CD4-positive, alpha-beta T cell treated with Interferon gamma for 1 hour (primary cell): ENCODE measurements at regions not wholly inside any gene's neighbourhood (a gene's known extent, or its start where the extent isn't known, plus 50 kb on each side); places are given as distances from the start of the nearest gene placed in this dataset.
"Not testable (repeated sequence)": the region's sequence is repeated elsewhere in the genome, so short reads cannot be mapped to it uniquely, and the experiment has no call there.

Experiments
- DNase-seq: peaks from one replicate; pipeline ENCODE4 v3.0.0-alpha.2; 2020

DNA sequence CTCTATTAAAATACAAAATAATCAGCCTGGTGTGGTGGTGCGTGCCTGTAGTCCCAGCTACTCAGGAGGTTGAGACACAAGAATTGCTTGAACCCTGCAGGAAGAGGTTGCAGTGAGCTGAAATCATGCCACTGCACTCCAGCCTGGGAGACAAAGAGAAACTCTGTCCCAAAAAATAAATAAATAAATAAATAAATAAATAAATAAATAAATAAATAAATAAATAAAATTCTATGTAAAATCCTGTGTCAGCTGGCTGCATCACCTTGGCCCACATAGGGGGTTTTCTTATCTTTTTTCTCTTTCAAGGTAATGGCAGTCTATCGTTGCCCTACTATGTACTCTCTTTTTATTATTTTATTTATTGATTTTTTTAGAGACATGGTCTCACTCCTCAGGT is 206.7 kb downstream of the ALG10 start:
- DNase-seq, result not testable (repeated sequence)

GRCh38 chr12:34233618-34234017 is 211.3 kb downstream of the ALG10 start:
- DNase-seq, result no peak

DNA sequence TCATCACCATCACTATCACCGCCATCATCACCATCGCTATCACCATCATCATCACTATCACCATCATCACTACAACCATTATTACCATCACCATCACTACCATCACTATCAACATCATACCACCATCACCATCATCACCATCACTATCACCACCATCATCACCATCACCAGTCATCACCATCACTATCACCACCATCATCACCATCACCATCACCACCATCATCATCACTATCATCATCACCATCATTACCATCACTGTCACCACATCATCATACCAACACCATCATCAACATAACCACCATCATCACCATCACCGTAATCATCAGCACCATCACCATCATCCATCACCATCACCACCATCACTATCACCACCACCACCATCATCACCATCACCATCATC is 213.8 kb downstream of the ALG10 start:
- no peak for DNase-seq

DNA sequence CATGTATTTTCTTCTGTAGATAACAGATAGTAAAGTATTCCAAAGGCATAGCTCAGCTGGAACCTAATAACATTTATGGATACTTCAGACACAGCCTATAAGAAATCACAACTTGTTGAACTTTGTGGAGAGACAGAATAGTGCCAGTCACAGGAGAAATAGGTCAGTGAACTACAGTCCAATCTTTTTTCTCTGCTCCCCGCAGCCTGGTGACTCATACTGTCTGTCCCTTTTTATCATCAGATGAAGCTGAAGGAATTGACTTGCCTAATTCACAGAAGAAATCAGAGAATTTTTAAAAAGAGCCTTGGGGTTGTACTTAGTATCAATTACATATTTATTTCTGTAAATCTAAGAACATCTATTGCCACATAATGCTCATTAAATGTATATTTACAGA is 222.3 kb downstream of the ALG10 start:
- no peak for DNase-seq

DNA sequence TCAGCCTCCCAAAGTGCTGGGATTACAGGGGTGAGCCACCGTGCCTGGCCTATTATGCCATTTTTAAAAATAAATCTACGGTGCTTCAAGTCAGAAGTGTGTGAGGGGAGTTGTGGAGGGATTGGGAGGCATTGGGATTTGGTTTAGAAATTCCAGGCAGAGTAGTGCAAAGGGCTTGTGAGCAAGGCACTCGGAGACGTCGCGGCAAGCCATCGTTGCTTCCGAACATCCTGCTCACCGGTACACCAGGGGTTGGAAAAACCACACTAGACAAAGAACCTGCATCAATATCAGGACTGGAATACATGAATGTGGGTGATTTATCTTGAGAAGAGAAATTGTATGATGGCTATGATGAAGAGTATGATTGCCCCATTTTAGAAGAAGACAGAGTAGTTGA is 227.0 kb downstream of the ALG10 start:
- DNase-seq, result no peak

DNA sequence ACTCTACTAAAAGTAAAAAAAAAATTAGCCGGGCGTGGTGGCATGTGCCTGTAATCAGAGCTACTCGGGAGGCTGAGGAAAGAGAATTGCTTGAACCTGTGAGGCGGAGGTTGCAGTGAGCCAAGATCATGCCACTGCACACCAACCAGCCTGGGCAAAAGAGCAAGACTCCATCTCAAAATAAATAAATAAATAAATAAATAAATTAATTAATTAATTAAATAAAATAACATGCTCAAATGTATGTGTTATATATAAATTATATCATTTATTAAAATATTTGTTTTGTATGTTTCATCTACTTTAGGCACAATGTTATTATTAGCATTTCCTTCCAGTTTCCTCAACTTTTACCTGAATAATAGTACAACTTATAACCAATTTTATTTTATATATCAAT is 229.6 kb downstream of the ALG10 start:
- not testable (repeated sequence) for DNase-seq

GRCh38 chr12:34253674-34254073 is 231.4 kb downstream of the ALG10 start:
- DNase-seq, result no peak

DNA sequence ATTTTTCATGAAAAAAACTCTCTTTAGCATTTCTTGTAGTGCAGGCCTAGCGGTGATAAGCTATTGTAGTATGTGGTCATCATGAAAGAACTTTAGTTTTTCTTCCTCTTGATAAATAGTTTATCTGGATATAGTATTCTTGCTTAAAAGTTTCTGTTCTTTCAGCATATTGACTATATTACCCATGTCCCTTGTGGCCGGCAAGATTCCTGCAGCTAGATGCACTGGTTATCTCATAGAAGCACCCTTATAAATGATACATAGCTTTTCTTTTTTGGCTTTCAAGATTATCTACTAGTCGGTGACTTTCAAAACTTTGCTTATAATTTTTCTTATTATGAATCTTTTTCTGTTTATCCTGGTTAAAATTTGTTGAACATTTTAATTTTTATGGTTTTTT is 234.8 kb downstream of the ALG10 start:
- DNase-seq, result no peak

- DNase-seq, result not testable (repeated sequence)
These were observed 239.8 kb downstream of the ALG10 start for GRCh38 chr12:34262140-34262539.

- DNase-seq, result no peak
These were observed 241.8 kb downstream of the ALG10 start for GRCh38 chr12:34264110-34264509.

DNA sequence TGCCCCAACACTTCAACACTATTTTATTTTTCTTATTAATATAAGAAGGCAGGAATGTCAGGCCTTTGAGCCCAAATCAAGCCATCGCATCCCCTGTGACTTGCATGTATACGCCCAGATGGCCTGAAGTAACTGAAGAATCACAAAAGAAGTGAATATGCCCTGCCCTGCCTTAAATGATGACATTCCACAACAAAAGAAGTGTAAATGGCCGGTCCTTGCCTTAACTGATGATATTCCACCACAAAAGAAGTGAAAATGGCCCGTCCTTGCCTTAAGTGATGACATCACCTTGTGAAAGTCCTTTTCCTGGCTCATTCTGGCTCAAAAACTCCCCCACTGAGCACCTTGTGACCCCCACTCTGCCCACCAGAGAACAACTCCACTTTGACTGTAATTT is 251.4 kb downstream of the ALG10 start:
- DNase-seq, result not testable (repeated sequence)

DNA sequence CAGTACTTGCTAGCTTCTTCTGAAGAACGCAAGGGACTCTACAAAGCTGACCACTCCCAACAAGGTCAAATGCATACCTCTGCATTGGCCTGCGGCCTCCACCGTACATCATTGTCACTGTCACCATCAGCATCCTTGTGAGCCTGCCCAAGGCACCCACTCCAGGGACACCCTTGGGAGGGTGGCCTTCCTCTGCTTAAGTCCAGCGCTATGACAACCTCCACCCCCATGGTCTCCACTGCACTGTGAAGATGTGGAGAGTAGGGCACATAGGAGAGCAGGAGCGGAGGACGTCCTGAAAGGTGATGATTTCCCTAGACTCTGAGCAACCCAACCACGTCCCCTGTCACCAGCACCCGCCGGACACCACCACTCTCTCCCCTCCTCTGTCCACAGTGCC is 252.8 kb downstream of the ALG10 start:
- no peak for DNase-seq

- no peak for DNase-seq
These were observed 264.2 kb downstream of the ALG10 start for GRCh38 chr12:34286483-34286882.

- DNase-seq, result no peak
These were observed 264.6 kb downstream of the ALG10 start for GRCh38 chr12:34286934-34287333.

GRCh38 chr12:34287437-34287836 is 265.1 kb downstream of the ALG10 start:
- DNase-seq, result no peak

GRCh38 chr12:34287986-34288962 is 266.0 kb downstream of the ALG10 start:
- no peak for DNase-seq

GRCh38 chr12:34288963-34289345 is 266.7 kb downstream of the ALG10 start:
- DNase-seq, result no peak

DNA sequence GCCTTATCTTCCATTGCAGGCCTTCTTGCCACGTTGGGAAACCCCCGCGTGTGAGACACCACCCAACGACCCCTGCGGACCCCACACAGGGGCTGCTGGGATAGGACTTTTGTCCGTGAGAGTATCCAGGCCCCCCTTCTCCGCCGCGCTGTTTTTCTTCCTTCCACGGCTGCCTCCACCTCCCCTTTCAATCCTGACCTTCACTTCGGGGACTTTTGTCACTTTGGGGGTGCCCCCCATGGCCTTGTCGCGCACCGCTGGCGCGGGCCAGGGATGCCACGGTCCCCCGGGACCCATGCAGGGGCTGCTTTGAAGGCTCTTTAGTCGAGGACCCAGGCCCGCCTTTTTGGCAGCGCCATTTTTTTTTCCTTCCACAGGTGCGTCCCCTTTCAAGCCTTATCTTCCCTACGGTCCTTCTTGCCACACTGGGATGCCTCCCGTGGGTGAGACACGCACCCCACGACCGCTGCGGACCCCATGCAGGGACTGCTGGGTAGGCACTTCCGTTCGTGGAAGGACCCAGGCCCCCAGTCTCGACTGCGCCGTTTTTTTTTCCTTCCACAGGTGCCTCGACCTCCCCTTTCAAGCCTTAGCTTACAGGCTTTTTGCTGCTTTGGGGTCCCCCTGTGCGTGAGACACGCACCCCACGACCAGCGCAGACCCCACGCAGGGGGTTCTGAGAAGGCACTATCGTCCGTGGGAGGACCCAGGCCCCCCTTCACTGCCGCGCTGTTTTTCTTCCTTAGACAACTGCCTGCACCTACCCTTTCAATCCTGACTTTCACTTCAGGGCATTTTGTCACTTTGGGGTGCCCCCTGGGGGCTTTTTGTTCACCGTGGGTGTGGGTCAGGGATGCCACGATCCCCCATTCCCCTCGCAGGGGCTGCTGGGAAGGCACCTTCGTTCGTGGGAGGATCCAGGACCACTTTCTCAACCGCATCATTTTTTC is 267.4 kb downstream of the ALG10 start:
- DNase-seq, result no peak

DNA sequence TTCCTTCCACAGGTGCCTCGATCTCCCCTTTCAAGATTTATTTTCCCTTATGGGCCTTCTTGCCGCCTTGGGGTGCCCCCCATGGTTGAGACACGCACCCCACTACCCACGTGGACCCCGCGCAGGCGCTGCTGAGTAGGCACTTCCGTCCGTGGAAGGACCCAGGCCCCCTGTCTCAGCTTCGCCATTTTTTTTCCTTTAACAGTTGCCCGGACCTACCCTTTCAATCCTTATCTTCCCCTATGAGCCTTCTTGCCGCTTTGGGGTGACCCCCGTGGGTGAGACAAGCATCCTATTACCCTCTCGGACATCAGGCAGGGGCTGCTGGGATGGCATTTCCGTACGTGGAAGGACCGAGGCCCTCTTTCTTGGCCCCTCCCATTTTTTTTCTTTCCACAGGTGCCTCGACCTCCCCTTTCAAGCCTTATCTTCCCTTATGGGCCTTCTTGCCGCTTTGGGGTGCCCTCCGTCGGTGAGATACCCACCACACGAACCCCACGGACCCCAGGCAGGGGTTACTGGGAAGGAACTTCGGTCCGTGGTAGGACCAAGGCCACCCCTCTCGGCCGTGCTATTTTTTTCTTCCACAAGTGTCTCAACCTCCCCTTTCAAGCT is 268.2 kb downstream of the ALG10 start:
- no peak for DNase-seq

- no peak for DNase-seq
These were observed 268.7 kb downstream of the ALG10 start for GRCh38 chr12:34291001-34291400.

GRCh38 chr12:34291426-34291901 is 269.2 kb downstream of the ALG10 start:
- DNase-seq, result no peak

DNA sequence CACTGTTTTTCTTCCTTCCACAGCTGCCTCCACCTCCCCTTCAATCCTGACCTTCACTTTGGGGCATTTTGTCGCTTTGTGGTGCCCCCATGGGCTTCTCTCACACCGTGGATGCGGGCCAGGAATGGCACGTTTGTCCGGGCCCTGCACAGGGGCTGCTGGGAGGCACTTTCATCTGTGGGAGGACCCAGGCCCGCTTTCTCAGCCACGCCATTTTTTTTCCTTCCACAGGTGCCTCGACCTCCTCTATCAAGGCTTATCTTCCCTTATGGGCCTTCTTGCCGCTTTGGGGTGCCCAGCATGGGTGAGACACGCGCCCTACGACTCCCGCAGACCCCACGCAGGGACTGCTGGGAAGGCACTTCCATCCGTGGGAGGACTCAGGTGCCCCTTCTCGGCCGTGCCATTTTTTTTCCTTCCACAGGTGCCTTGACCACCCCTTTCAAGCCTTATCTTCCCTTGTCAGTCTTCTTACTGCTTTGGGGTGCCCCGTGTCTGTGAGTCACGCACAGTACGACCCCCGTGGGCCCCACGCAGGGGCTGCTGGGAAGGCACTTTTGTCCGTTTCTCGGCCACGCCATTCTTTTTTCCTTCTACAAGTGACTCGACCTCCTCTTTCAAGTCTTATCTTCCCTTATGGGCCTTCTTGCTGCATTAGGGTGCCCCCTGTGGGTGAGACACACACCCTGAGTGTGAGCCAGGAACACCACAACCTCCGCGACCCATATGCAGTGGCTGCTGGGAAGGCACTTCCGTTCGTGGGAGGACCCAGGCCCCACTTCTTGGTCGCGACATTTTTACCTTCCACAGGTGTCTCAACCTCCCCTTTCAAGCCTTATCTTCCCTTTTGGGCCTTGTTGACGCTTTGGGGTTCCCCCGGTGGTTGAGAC is 270.7 kb downstream of the ALG10 start:
- DNase-seq, result no peak
